NB4 (cell line): ENCODE measurements at regions not wholly inside any gene's neighbourhood (a gene's known extent, or its start where the extent isn't known, plus 50 kb on each side); places are given as distances from the start of the nearest gene placed in this dataset.

Source experiments
- CTCF ChIP-seq: IDR thresholded peaks from one replicate; pipeline ENCODE4 v1.5.1; 2012; ENCODE audit warnings: low read depth, low read length
- MAX ChIP-seq: IDR thresholded peaks from 2 replicates; pipeline ENCODE4 v1.6.1; 2011; ENCODE audit warnings: low read depth, low read length
- POLR2A ChIP-seq: IDR thresholded peaks from 2 replicates; pipeline ENCODE4 v1.6.1; 2011; ENCODE audit warnings: mild to moderate bottlenecking; ENCODE audit not compliant: insufficient read length; ENCODE audit errors: extremely low read depth

GRCh38 chr1:219820551-219820950, 107.8 kb downstream of the SLC30A10 start:
- TF ChIP-seq CTCF: no peak
- no peak for TF ChIP-seq POLR2A
- no peak for TF ChIP-seq MAX
